A172 (cell line): ENCODE measurements at regions not wholly inside any gene's neighbourhood (a gene's known extent, or its start where the extent isn't known, plus 50 kb on each side); places are given as distances from the start of the nearest gene placed in this dataset.
"Not testable (repeated sequence)": the region's sequence is repeated elsewhere in the genome, so short reads cannot be mapped to it uniquely, and the experiment has no call there.

Experiments used
- DNase-seq: peaks from one replicate; pipeline ENCODE4 v3.0.0-alpha.2; 2015; ENCODE audit warnings: low spot score

GRCh38 chr9:2496169-2496568 is 125.4 kb upstream of the VLDLR start:
- DNase-seq, result no peak

DNA sequence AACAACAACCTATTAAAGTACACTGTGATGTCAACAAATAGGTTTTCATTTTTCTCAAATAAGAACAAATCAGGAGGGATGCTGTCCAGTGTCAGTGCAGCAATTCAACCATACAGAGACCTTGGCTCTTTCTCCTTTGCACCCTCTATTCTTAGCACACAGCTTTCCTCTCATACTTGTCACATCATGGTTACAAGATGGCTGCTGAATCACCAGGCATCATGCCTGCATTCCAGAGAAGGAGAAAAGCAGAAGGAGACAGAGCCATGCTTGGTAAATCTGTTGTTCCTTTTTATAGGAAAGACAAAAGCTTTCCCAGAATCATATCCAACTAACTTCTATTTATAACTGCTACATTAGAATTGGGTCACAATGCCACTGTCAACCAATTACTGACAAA is 124.7 kb upstream of the VLDLR start:
- no peak for DNase-seq

- DNase-seq, result no peak
Measured at GRCh38 chr9:2497666-2498400, 123.8 kb upstream of the VLDLR start.

DNA sequence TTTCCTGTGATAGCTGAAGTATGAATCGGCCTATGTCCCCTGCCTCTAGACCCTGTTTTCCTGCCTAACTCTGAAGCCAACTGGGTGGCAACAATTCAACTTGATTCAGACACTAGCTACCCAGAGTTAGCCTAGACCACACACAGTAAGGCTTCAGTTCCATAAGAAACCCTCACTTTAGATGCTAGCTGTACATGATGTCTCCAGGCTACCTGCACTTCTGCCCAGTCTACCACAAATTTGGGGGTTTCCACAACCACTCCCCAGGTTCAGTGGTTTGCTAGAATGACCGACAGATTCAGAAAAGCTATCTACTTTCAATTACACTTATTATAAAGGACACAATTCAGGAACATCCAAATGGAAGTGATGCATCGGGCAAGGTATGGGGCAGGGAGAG is 119.4 kb upstream of the VLDLR start:
- DNase-seq, result no peak

DNA sequence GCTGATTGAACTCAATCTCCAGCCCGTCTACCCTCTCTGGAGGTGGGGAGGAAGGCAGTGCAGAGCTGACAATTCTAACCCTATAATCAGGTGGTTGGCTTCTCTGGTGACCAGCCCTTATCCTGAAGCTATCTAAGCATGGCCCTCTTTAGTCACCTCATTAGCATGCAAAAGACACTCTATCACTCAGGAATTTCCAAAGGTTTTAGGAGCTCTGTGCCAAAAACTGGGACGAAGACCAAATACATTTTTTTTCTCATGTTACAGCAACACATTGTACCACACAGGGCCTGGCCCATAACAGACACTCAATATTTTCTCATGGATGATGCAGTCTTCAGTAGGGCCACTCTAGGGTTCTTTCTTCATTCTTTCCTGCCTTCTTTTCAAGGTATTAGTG is 118.8 kb upstream of the VLDLR start:
- no peak for DNase-seq

DNA sequence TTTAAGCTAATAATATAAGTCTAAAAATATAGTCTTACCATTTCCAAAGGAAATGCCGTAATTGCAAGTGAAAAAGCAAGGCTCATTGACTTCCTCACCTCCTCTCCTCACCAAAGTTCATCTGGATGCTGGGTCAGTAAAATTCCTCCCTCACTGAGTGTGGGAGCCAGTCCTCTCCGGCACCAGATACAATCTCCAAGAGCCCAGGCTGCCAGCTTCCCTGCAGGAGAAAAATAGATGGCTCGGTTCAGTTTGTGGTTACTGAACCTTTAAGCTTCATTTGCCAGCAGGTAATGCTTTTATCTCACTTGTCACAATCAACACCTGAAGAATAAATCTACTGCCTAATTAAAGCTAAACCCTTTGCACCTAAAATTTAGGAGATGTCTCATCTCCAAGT is 115.3 kb upstream of the VLDLR start:
- DNase-seq, result no peak

- DNase-seq, result no peak
Measured at GRCh38 chr9:2523591-2523990, 98.0 kb upstream of the VLDLR start.

GRCh38 chr9:2524601-2525000 is 97.0 kb upstream of the VLDLR start:
- DNase-seq, result no peak

DNA sequence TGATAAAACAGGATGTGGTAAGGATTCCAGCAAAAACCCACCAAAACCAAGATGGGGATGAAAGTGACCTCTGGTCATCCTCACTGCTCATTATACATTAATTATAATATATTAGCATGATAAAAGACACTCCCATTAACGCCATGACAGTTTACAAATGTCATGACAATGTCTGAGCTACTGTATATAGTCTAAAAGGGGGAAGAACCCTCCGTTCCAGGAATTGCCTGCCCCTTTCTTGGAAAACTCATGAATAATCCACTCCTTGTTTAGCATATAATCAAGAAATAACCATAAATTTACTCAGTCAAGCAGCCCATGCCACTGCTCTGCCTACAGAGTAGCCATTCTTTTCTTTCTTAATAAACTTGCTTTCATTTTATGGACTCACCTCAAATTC is 96.4 kb upstream of the VLDLR start:
- no peak for DNase-seq

DNA sequence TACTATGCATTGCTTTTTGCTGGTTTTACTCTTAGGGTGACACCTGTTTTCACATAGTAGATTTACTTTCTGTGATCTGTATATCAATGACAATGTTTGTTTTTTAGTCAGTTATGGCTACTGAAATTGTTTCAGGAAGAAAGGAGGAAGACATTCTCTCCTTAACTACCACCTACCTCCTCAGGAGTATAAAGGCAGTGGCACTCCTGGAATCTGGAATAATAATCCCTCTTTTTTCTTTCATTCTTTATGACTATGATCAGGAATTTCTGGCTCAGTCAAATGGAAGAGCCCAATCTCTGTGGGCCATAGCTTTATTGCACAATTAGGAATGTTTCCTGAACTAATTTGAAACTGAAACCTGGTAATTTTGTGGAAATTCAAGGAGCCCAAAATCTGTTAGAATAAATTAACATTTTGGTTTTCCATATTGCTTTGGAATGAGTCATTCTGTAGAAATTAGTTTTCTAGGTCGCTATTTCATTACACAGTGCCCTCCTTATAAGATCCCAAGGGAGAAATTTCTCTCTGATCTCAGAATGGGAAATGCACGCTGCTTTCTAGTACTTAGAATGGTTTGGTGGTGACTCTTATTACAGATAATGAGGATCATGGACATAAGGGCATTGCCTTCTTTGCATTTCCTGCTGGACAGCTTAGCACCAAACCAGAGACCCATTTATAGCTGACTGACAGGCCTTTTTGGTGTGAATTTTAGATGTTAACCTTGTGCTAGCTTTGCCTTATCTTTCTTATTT is 95.3 kb upstream of the VLDLR start:
- DNase-seq, result no peak

DNA sequence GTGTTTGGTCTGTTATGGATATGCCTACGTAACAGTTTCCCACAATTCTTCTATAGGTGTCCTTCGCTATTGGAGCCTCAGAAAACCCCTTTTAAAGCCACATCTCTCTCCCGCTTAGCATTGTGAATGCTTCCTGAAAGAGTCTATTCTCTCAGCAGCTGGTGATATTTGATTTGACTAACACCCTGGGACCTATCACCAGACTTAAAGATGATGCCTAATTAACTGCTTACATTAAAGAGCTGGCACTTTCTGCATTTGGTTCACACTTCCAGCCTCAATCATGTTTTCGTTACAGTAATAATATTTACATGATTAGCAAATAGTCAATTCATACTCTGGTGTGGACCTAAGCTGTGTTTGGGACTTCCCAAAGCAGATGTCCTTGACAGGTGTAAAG is 90.1 kb upstream of the VLDLR start:
- DNase-seq, result no peak

GRCh38 chr9:2536511-2536910 is 85.1 kb upstream of the VLDLR start:
- DNase-seq, result no peak

DNA sequence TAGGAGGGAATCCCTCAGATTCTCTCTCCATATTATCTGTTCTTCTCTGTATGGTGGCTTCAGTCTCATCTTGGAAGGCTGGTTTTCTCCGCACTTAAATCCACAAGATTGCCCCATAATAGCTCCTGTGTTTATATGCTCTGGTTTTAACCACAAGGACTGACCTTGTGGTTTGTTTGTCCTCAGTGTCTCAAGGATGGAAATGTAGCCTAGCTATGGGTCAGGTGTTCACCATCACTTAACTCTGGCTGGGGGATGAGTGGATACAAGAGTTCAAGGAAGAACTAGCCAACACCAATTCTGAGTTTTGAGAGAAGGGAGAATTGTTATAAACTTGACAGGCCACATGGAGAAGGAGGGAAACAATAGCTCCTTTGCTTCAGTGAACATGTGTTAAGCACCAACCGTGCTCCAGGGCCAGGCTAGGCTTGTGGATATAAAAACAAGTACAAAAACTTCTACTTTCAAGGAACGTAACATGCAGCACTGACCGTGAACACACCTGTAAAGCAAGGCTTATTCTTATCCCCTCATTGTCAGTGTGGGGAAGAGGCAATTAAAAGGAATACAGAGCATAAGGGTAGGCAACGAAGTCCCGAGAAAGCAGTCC is 75.6 kb upstream of the VLDLR start:
- no peak for DNase-seq

- DNase-seq, result not testable (repeated sequence)
Measured at GRCh38 chr9:2555899-2556600, 65.5 kb upstream of the VLDLR start.

DNA sequence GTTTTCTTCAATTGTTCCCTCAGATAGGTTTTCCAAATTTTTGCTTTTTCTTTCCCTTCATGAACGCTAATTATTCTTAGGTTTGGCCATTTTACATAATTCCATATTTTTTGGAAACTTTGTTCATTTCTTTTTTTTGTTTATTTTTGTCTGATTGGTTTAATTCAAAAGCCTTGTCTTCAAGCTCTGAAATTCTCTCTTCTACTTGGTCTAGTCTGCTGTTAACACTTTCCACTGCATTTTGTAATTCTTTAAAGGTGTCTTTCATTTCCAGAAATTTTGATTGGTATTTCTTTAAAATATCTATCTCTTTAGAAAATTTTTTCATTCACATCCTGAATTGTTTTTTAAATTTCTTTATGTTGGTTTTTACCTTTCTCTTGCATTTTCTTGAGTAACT is 63.9 kb upstream of the VLDLR start:
- DNase-seq, result no peak

- DNase-seq, result peak; percentile 78
Measured at GRCh38 chr9:2559192-2560152, 62.1 kb upstream of the VLDLR start.

DNA sequence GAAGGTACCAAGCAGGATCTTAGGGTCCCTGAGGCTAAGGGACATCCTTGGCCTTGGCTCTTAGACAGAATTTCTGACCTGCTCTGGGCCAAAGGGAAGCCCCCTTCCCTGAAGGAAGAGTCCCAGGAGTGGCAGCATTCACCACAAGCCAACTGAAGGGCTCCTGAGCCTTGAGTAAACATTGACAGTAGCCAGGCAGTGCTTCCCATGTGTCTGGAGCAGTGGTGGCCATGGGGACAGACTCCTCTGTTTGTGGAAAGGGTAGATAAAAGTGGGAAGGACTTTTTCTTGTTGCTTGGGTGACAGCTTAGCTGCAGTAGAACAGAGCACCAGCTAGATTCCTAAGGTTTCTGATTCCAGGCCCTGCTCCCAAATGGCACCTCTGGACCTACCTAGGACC is 61.4 kb upstream of the VLDLR start:
- DNase-seq, result no peak

GRCh38 chr9:2565676-2566340 is 55.8 kb upstream of the VLDLR start:
- no peak for DNase-seq

- no peak for DNase-seq
Measured at GRCh38 chr9:2567922-2568321, 53.7 kb upstream of the VLDLR start.

DNA sequence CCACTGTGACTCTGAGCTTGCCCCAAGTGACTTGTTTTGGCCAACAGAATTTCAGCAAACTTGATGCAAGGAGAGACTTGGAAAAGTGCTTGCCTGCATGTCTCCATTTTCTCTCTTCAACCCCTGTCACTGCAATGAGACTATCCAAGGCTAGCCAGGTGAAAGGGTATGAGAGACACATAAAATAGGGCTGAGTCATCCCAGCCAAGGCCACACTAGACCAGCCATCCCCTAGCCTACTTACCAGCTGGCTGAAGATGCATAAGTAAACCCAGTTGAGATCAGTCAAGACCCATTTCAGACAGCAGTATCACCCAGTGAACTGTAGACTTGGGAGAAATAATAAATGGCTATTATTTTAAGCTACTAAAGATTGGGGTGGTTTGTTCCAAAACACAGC is 52.9 kb upstream of the VLDLR start:
- no peak for DNase-seq
